GM21737 (cell line): ENCODE measurements at regions not wholly inside any gene's neighbourhood (a gene's known extent, or its start where the extent isn't known, plus 50 kb on each side); places are given as distances from the start of the nearest gene placed in this dataset.

Experiments used
- ATAC-seq: cut with Tn5 transposase; IDR thresholded peaks from one replicate; pipeline ENCODE4 v1.9.1; 2021; ENCODE audit warnings: mild to moderate bottlenecking, moderate library complexity; ENCODE audit not compliant: unreplicated experiment

DNA sequence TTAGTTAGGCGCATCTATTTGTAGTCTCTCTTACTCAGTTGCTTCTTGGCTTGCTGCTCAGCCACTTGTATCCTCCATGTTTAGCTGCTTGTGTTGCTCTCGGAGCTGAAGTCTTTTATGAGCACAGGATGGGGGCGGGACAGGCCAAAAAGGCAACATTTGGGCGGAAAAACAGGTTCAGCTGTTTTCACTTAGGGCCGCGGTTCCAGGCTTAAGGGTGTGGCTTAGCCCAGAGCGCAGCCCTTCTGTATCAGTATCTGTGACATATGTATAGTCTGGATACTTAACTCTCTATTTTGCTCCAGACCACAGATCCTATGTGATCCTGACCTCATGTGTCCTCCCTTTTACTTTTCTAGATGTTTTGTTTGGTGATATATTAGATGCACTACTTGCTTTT lies 763.5 kb downstream of the SUCLG1 start:
- no peak for ATAC-seq

DNA sequence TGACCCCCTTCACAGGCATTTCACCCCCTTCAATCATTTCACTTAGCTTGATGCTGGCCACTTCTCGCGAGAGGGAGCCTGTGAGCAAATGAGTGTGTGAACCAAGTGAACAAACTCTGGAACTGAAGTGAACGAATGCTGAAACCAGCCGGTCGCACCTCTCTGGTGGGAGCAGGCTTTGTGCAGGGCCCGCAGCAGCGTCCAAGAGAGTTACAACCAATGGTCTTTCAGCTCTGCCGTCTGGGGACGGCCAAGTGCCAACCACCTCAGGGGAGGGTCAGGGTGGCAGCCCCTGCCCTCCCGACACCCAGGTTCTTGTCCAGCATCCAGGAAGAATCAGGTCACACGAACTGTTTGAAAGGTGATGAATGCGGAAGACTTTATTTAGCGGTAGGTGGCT lies 764.0 kb downstream of the SUCLG1 start:
- no peak for ATAC-seq

DNA sequence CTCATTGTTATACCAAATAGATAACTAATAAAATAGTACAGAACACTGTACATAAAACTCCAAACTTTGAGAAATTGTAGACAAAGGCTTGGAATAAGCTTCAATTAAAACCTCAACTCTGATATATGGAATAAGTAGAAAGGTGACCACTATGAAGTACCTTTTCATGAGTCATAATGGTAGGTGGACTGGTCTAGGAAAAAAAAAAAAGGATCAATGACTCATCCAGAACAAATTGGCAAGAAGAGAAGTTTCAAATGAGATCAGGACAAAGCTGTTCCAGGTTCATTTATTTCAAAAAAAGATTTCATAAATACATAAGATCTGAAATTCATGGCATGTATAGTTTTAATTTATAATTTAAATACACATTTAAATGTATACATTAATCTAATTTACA lies 769.7 kb downstream of the SUCLG1 start:
- no peak for ATAC-seq

DNA sequence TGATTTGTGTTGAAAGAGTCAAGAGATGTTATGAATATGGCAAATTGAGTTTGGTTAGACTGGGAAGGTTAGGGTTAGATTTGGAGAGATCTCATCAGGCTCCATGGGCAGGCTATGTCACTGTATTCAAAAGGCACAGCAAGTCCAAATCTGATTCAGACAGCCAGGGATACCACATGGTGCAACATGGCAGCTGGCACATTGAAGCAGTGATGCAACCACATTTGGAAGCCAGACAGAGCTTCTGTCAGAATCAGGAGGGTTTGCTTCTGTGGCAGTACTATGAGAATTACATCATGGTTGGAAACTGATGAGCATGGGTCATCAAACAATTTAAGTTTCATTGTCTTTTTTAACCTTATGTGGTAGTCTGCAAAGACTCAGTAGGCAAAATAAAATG lies 772.2 kb downstream of the SUCLG1 start:
- ATAC-seq, result no peak

DNA sequence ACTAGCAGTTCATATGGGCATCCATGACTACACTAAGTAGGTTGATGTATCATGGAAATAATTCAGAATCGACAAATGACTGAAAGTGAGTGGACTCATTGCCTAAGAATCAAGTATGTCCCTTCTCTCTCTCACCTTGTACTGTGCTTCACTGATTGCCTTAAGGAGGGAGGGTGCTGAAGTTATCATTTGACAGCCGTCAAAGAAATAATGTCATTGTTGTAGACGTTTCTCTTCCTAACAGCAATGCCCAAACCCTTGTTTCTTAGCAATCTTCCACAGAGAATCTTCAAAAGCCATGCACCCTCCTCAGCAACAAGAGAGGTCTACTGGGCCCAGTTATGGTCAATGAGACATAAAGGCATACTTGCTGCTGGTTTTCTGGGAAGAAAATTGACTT lies 785.0 kb downstream of the SUCLG1 start:
- no peak for ATAC-seq

DNA sequence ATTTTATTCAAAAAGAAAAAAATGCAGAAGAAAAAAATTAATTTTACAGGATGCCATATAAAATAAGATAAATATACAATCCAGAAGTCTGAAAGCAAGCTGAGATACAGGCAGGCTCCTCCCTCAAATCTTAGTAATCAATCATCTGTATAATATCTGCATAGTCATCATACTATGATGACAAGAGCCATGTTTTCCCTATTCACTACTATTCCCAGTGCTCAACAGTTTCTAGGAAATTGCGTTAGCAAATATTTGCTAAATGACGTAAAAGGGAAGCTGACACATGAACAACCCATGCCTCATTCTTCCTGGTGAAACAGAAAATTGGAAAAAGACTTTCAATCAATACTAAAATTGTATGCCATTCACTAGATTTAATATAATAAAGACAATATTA lies 793.2 kb downstream of the SUCLG1 start:
- ATAC-seq, result no peak

DNA sequence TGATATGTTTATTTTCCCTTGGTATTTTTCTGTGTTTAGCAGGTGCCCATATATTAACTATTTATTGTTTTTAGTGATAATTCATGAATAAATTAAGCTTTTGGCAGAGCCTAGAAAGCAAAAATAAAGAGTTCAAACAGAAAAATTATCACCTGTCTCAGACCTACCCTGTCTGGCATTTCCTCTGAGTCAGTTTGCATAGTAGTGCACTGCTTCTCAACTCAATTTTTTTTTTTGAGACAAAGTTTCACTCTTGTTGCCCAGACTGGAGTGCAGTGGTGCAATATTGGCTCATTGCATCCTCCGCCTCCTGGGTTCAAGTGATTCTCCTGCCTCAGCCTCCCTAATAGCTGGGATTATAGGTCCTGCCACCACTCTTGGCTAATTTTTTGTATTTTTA lies 793.9 kb downstream of the SUCLG1 start:
- no peak for ATAC-seq

DNA sequence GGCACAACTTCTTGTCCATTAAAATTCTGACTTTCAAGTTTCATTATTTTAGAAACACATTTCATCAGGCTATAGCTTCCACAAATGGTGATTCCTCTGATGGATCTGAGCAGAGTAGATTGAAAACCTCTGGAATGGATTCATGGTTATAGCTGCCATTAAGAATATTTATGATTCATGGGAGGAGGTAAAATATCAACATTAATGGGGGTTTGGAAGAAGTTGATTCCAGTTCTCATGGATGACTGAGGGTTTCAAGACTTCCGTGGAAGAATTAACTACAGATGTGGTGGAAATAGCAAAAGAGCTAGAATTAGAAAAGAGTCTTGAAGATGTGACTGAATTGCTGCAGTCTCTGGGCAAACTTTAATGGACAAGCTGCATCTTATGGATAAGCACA lies 797.4 kb downstream of the SUCLG1 start:
- no peak for ATAC-seq

DNA sequence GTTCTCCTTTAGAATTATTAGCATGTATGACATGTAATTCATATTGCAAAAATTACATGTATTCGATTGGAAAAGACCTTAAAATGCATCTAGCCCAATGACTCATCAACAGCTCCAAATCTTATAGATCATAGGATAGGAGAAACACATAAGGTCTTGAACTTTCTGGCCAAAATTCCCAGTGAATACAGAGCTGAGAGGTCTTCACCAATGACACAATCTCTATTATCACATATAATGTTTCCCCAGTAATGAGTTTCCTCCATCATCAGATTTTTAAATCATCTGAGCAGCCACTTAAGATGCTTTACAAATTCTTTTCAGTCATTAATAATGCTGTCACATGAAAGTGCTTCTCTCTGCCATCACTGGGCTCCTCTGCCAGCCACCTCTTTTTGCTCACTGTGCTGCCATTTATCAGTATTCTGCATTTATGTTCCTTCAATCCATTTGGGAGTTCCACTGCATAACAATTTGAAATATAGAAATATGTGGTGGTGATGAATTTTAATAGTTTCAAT lies 804.9 kb downstream of the SUCLG1 start:
- no peak for ATAC-seq

DNA sequence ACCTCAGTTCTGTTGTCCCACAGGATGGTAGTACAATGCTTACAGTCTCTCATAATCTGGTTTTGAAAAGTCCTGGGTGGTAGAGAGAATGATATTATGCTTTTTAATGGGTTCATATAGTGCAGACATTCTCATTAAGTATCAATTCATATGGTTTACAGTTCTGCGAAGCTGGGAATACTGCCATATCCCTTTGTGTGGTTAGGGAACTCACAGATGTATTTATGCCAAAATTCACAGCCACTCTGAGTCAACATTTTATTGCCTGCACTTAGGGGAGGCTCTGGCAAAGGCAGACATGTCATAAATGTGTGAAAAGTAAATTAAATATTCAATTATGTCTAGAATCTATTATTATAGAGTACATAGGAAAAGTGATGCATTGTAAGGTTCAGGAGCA lies 808.2 kb downstream of the SUCLG1 start:
- no peak for ATAC-seq

DNA sequence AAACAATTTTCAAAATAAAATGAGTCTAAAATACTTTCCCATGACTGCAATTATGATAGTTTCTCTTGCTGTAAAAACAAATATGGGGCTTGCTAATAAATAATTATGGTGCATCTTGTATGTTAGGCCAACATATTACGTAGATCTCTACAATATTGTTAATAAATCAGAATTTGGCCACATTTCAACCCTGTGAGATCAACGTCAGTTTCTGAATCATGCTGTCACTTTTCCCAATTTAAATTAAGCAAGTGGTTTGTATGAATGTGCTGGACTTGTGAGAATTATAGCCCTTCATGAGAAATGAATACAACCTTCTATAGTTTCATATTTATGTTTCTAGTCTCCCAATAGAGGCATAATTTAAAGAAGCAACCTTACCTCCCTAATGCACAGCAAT lies 808.9 kb downstream of the SUCLG1 start:
- ATAC-seq, result no peak

DNA sequence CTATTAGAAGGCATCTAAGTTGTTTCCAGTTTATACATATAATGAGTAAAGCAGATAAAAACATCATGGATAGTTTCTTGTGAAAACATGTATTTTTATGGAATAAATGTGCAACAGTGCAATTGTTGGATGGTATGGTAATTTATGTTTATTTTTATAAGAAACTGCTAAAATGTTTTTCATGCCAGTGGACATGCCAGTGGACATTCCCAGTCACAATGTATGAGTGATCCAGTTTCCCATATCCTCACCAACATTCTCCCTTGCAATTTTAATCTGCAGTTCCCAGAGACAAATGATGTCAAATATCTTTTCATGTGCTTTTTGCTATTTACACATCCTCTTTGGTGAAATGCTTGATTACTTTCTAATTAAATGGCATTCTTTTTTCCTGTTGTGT lies 818.6 kb downstream of the SUCLG1 start:
- no peak for ATAC-seq

DNA sequence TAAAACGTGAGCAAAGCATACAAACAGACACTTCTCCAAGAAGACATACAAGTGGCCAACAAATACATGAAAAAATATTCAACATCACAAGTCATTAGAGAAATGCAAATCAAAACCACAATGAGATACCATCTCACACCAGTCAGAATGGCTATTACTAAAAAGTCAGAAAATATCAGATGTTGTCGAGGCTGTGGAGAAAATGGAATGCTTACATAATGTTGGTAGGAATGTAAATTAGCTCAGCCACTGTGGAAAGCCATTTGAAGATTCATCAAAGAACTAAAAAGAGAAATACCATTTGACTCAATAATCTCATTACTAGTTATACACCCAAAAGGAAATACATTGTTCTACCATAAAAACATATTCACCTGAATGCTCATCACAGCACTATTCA lies 825.7 kb downstream of the SUCLG1 start:
- no peak for ATAC-seq

DNA sequence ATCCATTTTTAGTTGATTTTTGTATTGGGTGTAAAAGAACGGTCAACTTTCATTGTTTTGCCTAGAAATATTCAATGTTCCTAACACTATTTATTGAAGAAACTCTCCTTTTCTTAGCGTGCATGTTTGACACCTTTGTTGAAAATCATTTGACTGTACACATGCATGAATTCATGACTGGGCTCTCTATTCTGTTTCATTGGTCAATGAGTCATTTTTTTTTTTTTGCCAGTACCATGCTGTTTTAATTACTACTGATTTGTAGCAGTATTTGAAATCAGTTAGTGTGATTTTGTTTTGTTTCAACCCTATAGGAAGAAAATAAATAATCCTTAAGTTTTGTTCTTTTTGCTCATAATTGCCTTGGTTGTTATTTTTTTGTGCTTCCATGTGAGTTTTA lies 828.7 kb downstream of the SUCLG1 start:
- ATAC-seq, result no peak

DNA sequence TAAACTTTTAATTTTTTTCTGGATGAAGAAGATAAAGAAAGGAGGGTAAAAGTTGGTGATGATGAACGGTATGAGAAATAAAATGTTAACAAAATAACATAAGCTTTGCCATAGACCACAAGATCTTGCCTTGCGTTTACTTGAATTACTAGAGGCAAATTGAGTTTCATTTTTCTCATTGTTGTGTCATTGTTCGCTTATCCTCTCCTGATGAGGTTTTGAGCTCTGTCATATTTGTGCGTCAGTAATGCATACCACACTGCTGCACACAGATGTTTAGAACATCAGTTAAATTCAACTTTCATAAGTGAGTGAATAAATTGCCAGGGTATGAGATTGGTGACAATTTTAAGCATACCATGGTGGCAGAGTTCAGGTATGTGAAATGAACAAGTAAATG lies 843.6 kb downstream of the SUCLG1 start:
- ATAC-seq, result no peak

DNA sequence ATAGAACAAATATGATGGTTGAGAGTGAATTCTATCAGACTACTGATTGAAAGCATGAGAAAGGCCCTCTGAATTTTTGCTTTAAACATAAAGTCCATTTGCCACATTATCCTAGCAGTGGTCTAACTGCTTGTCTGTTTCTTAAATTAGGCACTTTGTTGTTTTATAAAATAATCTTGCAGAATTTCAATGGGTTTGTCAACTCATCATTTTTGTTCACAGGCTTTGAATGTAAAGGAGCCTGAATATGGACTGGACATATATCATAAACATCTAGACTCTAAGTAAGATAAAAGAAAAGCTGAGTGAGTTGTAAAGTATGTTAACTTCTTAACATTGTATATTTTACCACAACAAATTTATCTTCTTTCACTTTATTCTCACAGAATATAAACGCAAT lies 845.9 kb downstream of the SUCLG1 start:
- ATAC-seq, result no peak

DNA sequence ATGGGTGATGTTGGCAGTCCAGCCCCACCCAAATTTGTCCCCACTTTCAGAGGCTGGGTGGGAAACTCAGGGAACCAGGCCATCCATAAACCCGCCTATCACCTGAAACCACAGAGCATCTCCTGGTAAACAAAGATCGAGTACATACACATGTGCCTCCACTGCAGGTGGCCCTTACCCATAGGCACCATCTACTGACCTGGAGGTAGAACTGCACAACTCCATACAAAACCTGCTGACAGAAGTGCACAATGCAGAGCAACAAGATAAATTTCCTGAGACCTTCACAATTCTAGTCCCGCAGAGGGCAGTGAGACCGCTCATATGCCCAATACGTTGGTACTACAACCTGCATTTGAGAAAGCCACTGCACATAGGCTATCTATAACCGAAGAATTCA lies 856.3 kb downstream of the SUCLG1 start:
- no peak for ATAC-seq

DNA sequence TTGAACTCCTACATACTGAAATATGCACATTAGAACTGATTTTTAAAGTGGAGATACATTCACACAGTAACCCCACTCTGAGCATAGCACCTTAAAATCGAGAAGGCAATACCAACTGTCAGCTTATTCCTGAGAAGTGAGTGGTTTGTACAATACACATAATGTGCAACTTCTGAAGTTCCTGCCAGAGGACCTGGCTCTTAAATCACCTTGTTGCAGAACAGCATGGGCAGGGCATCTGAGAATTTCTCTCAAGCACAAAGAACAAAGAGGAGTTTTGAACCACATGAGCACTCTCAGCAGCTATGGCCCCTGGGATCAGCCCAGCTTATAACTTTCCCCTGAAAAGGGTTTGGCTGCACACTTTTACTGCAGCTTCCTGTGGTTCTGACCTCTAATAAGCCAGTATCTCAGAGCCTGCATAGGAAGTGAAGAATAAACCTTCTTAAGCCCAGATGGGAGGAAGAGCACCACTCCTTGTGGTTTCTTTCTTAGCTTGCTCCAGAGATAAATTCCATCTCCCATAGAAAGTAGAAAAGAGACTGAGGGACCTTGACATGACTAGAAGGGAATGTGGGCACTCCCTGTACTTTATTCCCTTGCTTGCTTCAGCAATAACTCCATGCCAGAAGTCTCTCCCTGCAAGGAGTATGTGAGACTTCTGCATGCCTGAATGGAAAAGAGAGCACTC lies 862.3 kb downstream of the SUCLG1 start:
- ATAC-seq, result no peak

DNA sequence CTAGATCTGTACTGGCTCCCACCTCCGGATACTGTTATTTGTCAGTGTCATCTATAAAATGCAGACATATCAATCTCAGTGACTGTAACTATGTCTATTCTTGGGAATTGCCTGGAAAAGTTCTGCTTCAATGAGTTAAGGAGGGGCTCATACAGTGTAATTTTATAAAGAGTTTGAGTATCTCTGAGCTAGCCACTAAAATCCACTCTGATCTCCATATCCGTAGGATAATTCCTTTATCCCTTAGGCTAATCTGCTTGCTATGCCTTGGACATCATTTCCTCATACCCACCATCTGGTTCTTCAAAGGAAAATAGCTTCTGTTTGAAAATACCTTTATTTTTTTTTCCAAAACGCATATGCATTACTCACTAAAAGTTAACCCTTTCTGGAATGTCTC lies 863.2 kb downstream of the SUCLG1 start:
- ATAC-seq, result no peak

DNA sequence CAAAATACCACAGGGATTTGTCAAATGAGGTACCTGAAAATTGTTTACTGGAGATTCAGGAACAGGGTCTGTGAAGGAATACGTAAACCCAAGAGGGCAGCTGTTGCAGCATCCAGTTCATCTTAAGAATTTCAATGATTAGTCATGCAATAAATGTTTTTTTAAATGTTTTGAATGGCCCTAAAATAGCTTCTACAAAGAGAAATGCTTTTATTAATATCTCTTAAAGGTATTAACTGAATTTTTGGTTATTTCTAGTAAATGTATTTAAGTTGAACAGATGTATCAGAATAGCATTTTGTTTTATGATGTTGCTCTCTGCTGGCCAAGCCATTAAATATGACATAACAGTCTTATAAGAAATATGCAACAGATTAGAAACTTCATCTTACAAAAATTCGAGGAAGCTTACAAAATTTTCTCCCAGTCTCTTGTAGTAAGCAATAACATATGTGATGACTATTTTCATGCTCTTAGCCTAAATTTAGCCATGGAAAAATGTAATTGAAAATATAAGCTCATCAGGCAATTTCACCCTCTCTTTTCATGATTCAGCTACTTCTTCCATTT lies 863.9 kb downstream of the SUCLG1 start:
- ATAC-seq, result no peak

DNA sequence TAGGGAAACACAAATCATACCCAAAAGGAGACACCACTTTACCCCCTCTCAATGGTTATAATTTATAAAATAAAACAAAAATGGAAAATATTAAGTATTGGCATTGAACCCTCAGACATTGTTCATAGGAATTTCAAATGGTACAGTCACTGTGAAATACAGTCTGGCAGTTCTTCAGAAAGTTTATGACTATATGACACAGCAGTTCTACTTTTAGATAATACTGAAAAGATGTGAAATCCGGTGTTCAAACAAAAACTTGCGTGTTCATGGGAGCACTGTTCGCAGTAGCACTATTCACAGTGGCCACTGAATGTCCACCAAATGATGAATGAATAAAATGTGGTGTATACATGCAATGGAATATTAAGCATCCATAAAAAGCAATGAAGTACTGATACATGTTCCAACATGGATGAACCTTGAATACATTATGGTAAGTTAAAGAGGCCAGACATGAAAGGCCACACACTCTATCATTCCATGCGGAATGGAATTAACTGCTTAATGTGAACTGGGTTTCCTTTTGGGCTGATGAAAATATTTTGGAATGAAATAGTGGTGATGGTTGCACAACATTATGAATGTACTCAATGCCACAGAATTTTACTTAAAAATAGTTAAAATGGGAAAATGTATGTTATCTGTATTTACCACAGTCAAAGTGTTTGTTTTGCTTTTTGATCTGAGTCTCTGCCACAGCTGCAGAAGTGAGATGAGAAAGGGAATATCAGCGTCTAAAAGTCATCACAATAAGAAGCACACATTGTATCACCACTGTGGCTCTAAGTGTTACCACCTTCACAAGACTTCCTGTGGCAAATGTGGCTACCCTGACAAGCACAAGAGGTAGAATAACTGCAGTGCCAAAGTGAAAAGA lies 864.6 kb downstream of the SUCLG1 start:
- ATAC-seq, result no peak

DNA sequence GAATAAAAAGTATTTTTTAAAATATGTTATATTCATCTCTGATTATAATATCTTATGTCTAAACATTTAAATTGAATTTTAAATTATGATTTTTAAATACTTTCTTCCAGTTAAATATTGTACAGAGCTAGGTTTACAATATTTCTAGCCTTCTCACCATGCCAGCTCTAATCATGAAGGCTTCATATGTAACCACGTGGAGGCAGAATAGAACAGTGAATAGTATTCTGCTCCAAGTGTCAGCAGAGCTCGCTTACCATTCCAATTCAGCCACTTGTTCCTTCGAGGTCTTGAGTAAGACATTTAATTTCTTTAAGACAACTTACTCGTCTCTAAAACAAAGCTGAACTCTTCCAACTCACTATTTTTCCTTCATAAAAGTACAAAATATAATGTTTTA lies 871.8 kb downstream of the SUCLG1 start:
- ATAC-seq, result no peak
